GM12878 (cell line): ENCODE measurements at regions not wholly inside any gene's neighbourhood (a gene's known extent, or its start where the extent isn't known, plus 50 kb on each side); places are given as distances from the start of the nearest gene placed in this dataset.

Source experiments
- ATAC-seq: fragments of 200-7000 bp; cut with Tn5 transposase; 3 replicates; pipeline ENCODE4 v1.9.1; 2020; ENCODE audit warnings: mild to moderate bottlenecking, moderate library complexity
- BruUV-seq: library from RNA; stranded (reverse); fragments of 400-500 nt; replicated peaks from 2 replicates; lab custom pipeline; 2021; lab: Mats Ljungman, UMichigan
- CTCF ChIA-PET: fragments of 300-600 bp; sonication (Branson Sonifier 250); formaldehyde crosslinking; extraction: SDS; loops from one replicate; lab custom pipeline; 2021; ENCODE audit warnings: inconsistent platforms; lab: Yijun Ruan, JAX
- POLR2A ChIA-PET: fragments of 350-600 bp; formaldehyde crosslinking; extraction: SDS; loops from one replicate; lab custom pipeline; 2021; ENCODE audit warnings: inconsistent platforms; lab: Charles Lee
- RAD21 ChIA-PET: fragments of 300-600 bp; sonication (Branson Sonifier 250); formaldehyde crosslinking; loops from one replicate; lab custom pipeline; 2023; ENCODE audit warnings: antibody characterized with exemption; ENCODE audit not compliant: unreplicated experiment; lab: Charles Lee
- SMC1A ChIA-PET: fragments of 300-600 bp; sonication (Branson Sonifier 250); formaldehyde crosslinking; loops from one replicate; lab custom pipeline; 2023; ENCODE audit not compliant: unreplicated experiment, uncharacterized antibody; lab: Charles Lee
- DNase-seq: peaks from one replicate; pipeline ENCODE4 v3.0.0-alpha.2; 2011; ENCODE audit warnings: low read depth, low spot score
- FAIRE-seq: peaks from 3 replicates; lab custom pipeline; 2011; peaks lifted over from hg19 to GRCh38; lab: Jason Lieb, UNC
- H2AFZ ChIP-seq: 2 replicates; pipeline ENCODE4 v1.6.0; 2011; ENCODE audit warnings: low read depth, low read length, control low read depth; ENCODE audit not compliant: control insufficient read depth
- H3K27ac ChIP-seq: 2 replicates; pipeline ENCODE4 v1.5.1; 2011; ENCODE audit warnings: control low read depth; ENCODE audit not compliant: control insufficient read depth, insufficient read depth
- H3K27me3 ChIP-seq, 2 experiments: replicated peaks in 1 of 2; 2 replicates each; pipeline versions ENCODE4 v1.6.0 to v1.6.1; 2011; ENCODE audit warnings: low read length in 1 of 2; ENCODE audit not compliant: control insufficient read depth in 2 of 2, insufficient read depth in 2 of 2
- H3K36me3 ChIP-seq, 2 experiments: 2 replicates each; pipeline ENCODE4 v1.5.1; 2011; ENCODE audit warnings: low read length in 1 of 2; ENCODE audit not compliant: control insufficient read depth in 2 of 2, insufficient read depth in 2 of 2
- H3K4me1 ChIP-seq: 2 replicates; pipeline ENCODE4 v1.6.1; 2011; ENCODE audit warnings: mild to moderate bottlenecking, low read length, moderate library complexity, mixed read lengths; ENCODE audit not compliant: control insufficient read depth, insufficient read depth
- H3K4me2 ChIP-seq: 2 replicates; pipeline ENCODE4 v1.6.0; 2011; ENCODE audit warnings: control low read depth; ENCODE audit not compliant: control insufficient read depth, insufficient read depth
- H3K4me3 ChIP-seq: fragments of 200-600 bp; sonication (generic); 2 replicates; pipeline ENCODE4 v1.5.1; 2016
- H3K79me2 ChIP-seq: 2 replicates; pipeline ENCODE4 v1.6.0; 2011; ENCODE audit warnings: low read length; ENCODE audit not compliant: control insufficient read depth, insufficient read depth
- H3K9ac ChIP-seq: 2 replicates; pipeline ENCODE4 v1.8.0; 2011; ENCODE audit warnings: low read length, control low read depth, mixed read lengths; ENCODE audit not compliant: control insufficient read depth, insufficient read depth
- H3K9me3 ChIP-seq: replicated peaks from 3 replicates; pipeline ENCODE4 v1.5.1; 2011; ENCODE audit warnings: mild to moderate bottlenecking, low read length; ENCODE audit not compliant: control insufficient read depth, insufficient read depth
- H4K20me1 ChIP-seq: 2 replicates; pipeline ENCODE4 v1.6.0; 2011; ENCODE audit not compliant: control insufficient read depth, insufficient read depth
- ATF7 ChIP-seq: fragments of 450-650 bp; IDR thresholded peaks from 2 replicates; pipeline ENCODE4 v1.6.1; 2016; ENCODE audit warnings: low read depth, mild to moderate bottlenecking
- FOXK2 ChIP-seq: fragments of 450-650 bp; IDR thresholded peaks from 2 replicates; pipeline ENCODE4 v1.6.1; 2017; ENCODE audit warnings: mild to moderate bottlenecking, moderate library complexity
- SMAD1 ChIP-seq: fragments of 450-650 bp; IDR thresholded peaks from 2 replicates; pipeline ENCODE4 v1.6.1; 2018; ENCODE audit warnings: mild to moderate bottlenecking, low read depth; ENCODE audit not compliant: partially characterized antibody
- WRNIP1 ChIP-seq: IDR thresholded peaks from 2 replicates; pipeline ENCODE4 v1.6.1; 2011; ENCODE audit warnings: low read depth, low read length, improper control_type of control experiment, borderline replicate concordance
- WGBS: methylation state at CpG from one replicate; pipeline ENCODE4 v1.1.6; 2016; ENCODE audit warnings: low lambda C conversion rate; ENCODE audit not compliant: insufficient replicate concordance, insufficient coverage; ENCODE audit errors: missing lambda C conversion rate; 5-methylcytosine and 5-hydroxymethylcytosine counted together
- in situ Hi-C: fragments of 300-500 bp; cut with MboI; formaldehyde crosslinking; loops from 9 replicates; pipeline ENCODE4 v1.14.3; 2018; ENCODE audit warnings: mixed read lengths
- intact Hi-C: fragments of 100-400 bp; cut with micrococcal nuclease; formaldehyde crosslinking; loops from one replicate; pipeline ENCODE4 v1.14.2; 2022; ENCODE audit not compliant: unreplicated experiment
- TF ChIP-seq, protein P1 (sequence below): IDR thresholded peaks from 2 replicates; pipeline ENCODE4 v1.6.1; 2012; ENCODE audit warnings: improper control_type of control experiment, low read depth, low read length; ENCODE audit not compliant: insufficient replicate concordance
- TF ChIP-seq, protein P2 (sequence below): fragments of 450-650 bp; conservative IDR thresholded peaks from 2 replicates; pipeline ENCODE4 v1.6.1; 2017; ENCODE audit warnings: mild to moderate bottlenecking, moderate library complexity
- TF ChIP-seq, protein P3 (sequence below): fragments of 450-650 bp; formaldehyde crosslinking; IDR thresholded peaks from 2 replicates; pipeline ENCODE4 v1.4.0; 2022; ENCODE audit warnings: mild to moderate bottlenecking, moderate library complexity

DNA sequence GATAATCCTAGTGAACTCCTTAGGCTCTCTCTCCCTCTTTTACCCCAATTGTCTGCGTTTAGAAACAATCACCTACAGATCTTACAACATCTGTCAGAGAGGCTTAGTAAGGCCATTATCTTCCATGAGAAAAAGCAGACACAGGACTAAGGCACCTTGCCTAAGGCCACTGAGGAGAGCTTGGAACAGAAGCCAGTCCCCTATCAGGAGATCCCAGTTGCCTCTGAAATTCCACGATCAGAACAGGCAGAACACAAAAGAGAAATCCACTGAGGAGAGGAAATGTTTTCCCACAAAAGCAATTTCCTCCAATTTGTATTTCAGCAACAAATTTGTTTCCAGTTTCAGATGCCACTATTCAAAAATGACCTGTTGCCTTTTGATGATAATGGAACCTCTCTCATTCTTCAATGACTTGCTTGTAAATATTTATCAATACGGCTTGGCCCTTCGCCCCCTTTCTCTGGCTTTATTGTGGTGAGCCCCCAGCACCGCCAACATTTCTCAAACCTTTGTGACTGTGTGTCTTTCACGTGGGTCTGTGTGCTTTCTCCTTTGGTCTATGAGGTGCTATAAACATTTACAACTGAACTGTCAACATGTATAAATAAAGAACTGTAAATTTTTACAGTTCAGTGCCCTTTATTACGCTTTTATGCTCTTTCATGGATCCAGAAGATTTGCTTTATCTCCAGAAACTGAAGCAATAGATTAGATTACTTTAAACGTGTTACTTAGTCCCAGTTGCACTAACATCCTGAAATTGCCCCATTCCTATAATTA is 187.8 kb upstream of the PHACTR1 start (continued):
- TF ChIP-seq SMAD1 = no peak

DNA sequence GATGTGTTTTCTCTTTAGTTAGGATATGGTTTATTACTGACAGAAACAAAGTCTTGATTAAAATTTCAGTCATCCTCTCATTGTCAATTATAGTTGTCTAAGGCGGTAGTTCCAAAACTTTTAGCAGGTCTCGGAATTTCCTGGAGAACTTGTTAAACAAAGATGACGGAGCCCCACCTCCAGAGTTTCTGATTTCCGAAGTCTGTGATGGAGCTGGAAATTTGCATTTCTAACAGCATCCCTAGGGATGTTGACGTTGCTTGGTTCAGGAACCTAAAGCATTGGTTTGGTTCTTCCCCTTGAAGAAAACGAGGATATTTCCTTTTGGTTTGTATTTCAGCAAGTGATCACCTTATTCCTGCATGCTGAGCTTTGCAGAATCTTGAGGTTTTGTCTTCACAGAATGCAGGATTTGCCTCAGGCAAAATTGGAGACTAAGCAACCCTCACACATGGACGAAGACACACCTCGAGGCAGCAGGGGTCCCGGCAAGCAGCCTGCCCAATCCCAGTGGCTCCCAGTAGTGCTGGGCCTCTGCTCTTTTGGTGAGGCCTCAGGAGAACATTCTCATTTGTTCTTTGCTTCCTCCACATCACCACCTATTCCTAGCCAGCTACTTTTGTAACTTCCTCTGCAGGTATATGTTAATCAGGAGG is 187.1 kb upstream of the PHACTR1 start:
- ATAC-seq = no peak
- POLR2A ChIA-PET = no interaction called here
- TF ChIP-seq ATF7 = no peak
- TF ChIP-seq, protein P1, sequence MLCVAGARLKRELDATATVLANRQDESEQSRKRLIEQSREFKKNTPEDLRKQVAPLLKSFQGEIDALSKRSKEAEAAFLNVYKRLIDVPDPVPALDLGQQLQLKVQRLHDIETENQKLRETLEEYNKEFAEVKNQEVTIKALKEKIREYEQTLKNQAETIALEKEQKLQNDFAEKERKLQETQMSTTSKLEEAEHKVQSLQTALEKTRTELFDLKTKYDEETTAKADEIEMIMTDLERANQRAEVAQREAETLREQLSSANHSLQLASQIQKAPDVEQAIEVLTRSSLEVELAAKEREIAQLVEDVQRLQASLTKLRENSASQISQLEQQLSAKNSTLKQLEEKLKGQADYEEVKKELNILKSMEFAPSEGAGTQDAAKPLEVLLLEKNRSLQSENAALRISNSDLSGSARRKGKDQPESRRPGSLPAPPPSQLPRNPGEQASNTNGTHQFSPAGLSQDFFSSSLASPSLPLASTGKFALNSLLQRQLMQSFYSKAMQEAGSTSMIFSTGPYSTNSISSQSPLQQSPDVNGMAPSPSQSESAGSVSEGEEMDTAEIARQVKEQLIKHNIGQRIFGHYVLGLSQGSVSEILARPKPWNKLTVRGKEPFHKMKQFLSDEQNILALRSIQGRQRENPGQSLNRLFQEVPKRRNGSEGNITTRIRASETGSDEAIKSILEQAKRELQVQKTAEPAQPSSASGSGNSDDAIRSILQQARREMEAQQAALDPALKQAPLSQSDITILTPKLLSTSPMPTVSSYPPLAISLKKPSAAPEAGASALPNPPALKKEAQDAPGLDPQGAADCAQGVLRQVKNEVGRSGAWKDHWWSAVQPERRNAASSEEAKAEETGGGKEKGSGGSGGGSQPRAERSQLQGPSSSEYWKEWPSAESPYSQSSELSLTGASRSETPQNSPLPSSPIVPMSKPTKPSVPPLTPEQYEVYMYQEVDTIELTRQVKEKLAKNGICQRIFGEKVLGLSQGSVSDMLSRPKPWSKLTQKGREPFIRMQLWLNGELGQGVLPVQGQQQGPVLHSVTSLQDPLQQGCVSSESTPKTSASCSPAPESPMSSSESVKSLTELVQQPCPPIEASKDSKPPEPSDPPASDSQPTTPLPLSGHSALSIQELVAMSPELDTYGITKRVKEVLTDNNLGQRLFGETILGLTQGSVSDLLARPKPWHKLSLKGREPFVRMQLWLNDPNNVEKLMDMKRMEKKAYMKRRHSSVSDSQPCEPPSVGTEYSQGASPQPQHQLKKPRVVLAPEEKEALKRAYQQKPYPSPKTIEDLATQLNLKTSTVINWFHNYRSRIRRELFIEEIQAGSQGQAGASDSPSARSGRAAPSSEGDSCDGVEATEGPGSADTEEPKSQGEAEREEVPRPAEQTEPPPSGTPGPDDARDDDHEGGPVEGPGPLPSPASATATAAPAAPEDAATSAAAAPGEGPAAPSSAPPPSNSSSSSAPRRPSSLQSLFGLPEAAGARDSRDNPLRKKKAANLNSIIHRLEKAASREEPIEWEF = no peak
- TF ChIP-seq, protein P2, sequence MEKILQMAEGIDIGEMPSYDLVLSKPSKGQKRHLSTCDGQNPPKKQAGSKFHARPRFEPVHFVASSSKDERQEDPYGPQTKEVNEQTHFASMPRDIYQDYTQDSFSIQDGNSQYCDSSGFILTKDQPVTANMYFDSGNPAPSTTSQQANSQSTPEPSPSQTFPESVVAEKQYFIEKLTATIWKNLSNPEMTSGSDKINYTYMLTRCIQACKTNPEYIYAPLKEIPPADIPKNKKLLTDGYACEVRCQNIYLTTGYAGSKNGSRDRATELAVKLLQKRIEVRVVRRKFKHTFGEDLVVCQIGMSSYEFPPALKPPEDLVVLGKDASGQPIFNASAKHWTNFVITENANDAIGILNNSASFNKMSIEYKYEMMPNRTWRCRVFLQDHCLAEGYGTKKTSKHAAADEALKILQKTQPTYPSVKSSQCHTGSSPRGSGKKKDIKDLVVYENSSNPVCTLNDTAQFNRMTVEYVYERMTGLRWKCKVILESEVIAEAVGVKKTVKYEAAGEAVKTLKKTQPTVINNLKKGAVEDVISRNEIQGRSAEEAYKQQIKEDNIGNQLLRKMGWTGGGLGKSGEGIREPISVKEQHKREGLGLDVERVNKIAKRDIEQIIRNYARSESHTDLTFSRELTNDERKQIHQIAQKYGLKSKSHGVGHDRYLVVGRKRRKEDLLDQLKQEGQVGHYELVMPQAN = no peak
- TF ChIP-seq FOXK2 = no peak
- no peak for TF ChIP-seq WRNIP1
- TF ChIP-seq, protein P3, sequence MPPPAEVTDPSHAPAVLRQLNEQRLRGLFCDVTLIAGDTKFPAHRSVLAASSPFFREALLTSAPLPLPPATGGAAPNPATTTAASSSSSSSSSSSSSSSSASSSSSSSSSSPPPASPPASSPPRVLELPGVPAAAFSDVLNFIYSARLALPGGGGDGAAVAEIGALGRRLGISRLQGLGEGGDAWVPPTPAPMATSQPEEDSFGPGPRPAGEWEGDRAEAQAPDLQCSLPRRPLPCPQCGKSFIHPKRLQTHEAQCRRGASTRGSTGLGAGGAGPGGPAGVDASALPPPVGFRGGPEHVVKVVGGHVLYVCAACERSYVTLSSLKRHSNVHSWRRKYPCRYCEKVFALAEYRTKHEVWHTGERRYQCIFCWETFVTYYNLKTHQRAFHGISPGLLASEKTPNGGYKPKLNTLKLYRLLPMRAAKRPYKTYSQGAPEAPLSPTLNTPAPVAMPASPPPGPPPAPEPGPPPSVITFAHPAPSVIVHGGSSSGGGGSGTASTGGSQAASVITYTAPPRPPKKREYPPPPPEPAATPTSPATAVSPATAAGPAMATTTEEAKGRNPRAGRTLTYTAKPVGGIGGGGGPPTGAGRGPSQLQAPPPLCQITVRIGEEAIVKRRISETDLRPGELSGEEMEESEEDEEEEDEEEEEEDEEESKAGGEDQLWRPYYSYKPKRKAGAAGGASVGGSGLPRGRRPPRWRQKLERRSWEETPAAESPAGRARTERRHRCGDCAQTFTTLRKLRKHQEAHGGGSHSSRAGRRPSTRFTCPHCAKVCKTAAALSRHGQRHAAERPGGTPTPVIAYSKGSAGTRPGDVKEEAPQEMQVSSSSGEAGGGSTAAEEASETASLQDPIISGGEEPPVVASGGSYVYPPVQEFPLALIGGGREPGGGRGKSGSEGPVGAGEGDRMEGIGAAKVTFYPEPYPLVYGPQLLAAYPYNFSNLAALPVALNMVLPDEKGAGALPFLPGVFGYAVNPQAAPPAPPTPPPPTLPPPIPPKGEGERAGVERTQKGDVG = no peak

More for the DNA sequence above, 187.1 kb upstream of the PHACTR1 start:
- no TSS peak for BruUV-seq
- ChIA-PET CTCF (no interaction called here), RAD21 (no interaction called here), SMC1A (no interaction called here)
- DNase-seq = no peak
- Histone ChIP-seq H3K36me3 (no peaks in the 10 kb centered on the region), H3K4me1 (no peaks in the 10 kb centered on the region), H3K27ac (no peak overlapping the region), H4K20me1 (no peaks in the 10 kb centered on the region), H3K4me2 (no peak overlapping the region), H2AFZ (no peak overlapping the region), H3K9ac (no peak overlapping the region), H3K9me3 (no peaks in the 10 kb centered on the region), H3K79me2 (no peaks in the 10 kb centered on the region), H3K27me3 (no peaks in the 10 kb centered on the region), H3K4me3 (no peak overlapping the region)
- FAIRE-seq = no peak
- intact Hi-C loops (no loop called here), in situ Hi-C loops (no loop called here)
- 42% methylated on average over 9 of the region's 9 CpGs for WGBS
